Amniotic stem cell (primary cell): ENCODE measurements at regions not wholly inside any gene's neighbourhood (a gene's known extent, or its start where the extent isn't known, plus 50 kb on each side); places are given as distances from the start of the nearest gene placed in this dataset.

Experiments
- DNase-seq: peaks from one replicate; lab custom pipeline; 2025; lab: John Stamatoyannopoulos, UW

GRCh38 chr4:38562751-38563198 is 101.2 kb upstream of the KLF3 start:
- DNase-seq, result no peak

- no peak for DNase-seq
Observed at GRCh38 chr4:38563707-38564495, 100.1 kb upstream of the KLF3 start.

DNA sequence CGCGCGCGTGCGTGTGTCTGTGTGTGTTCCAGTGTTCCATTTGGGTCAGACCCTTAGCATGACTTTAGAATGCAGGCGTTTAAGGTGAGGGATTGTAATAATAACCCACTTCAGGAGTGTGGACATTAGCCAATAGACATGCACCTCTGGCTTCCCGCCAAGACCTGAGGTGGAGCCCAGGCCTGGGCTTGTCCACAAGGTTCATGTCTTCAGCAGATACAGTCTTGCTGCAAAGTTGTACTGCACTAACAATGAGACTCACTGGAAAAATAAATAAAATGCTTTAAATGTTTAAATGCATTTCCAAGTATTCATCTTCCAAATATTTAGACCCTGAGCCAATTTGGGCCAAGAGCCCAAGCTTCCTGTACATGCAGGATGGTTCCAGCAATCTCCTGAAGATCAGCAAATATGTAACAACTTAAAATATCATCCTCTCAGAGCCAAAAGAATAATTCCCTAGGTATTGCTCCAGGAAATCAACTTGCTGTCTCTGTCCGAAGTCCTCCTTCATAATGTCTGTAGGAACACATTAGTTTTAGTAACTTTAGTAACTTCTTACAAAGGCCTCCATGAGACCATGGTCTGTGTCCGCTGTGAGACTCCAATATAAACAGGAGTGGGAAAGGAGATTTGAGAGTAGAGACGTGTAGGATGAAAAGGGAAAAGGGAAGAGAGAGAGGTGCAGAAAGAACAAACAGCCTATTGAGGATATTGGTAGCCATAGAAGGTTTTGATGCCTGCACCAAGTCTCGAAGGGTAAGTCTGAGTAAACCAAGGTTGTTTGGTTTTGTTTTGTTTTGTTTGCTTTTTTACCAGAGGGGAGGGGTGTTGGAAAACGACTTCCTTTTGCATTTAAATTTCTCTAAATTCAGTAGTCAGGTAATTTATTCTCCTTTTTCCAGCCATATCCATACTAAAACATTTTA is 98.5 kb upstream of the KLF3 start:
- DNase-seq, result peak; percentile 8

- no peak for DNase-seq
Observed at GRCh38 chr4:38566806-38567398, 97.1 kb upstream of the KLF3 start.

- no peak for DNase-seq
Observed at GRCh38 chr4:38567457-38567856, 96.5 kb upstream of the KLF3 start.

DNA sequence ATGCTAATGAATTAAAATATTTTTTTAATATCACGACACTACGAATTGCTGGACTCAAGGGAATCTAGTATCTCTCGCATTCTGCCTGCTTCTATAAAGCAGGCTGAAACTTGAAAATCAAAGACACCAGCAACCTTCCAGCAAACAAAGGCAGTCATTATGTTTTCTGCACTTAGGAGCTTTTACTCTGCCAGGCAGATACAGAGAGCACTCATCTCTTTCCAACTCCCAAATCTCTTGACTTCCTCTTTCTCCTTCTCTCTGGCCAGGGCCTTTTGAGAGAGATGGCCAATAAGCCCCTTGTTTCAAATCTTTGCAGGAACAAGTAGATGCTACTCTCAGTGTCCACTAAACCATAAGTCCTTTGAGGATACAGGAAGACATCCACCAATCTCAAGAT is 95.2 kb upstream of the KLF3 start:
- no peak for DNase-seq

DNA sequence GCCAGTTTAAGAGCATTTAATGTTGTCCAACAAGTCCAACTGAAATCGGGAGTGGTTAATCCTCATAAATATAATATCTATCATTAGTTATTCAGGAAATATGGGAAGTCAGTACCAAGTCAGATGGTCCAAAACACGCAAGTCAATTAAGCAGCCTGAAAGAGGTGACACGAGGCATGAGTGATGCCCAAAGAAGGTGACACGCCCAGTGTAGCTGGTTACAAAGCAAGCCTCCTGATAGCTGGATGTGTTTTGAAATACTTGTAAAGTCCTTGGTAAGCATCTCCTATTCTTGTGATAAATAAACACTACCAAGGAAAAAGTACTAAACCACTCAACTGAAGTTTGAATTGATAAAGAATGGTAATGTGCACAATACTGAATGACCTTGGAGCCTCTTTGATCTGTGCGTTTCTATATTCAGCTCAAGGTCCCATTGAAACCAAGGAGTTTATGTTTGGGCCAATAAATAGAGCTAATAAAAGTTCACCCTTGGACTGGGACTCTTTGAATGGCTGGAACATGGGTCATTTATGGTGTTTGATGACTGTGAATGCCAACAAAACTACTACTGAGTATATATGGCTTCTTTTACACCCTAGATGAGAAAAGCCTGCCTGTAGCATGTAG is 93.2 kb upstream of the KLF3 start:
- no peak for DNase-seq

GRCh38 chr4:38572793-38573192 is 91.2 kb upstream of the KLF3 start:
- DNase-seq, result no peak

- no peak for DNase-seq
Observed at GRCh38 chr4:38574559-38575333, 89.3 kb upstream of the KLF3 start.

DNA sequence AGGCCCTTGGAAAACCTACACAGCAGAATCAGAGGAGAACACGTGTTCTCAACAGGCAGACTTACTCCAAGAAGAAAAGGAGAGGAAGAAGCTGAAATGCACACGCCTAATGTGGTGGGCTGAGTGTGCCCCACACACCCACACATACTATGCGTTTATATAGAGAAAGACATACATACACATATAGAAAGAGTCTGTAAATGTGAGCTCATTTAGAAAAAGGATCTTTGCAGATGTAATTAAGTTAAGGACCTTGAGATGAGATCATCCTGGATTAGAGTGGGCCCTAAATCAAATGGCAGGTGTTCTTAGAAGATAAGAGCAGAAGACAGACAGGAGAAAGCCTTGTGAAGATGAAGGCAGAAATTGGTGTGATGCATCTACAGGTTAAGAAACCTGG is 87.2 kb upstream of the KLF3 start:
- DNase-seq, result no peak

- no peak for DNase-seq
Observed at GRCh38 chr4:38577462-38577861, 86.5 kb upstream of the KLF3 start.

DNA sequence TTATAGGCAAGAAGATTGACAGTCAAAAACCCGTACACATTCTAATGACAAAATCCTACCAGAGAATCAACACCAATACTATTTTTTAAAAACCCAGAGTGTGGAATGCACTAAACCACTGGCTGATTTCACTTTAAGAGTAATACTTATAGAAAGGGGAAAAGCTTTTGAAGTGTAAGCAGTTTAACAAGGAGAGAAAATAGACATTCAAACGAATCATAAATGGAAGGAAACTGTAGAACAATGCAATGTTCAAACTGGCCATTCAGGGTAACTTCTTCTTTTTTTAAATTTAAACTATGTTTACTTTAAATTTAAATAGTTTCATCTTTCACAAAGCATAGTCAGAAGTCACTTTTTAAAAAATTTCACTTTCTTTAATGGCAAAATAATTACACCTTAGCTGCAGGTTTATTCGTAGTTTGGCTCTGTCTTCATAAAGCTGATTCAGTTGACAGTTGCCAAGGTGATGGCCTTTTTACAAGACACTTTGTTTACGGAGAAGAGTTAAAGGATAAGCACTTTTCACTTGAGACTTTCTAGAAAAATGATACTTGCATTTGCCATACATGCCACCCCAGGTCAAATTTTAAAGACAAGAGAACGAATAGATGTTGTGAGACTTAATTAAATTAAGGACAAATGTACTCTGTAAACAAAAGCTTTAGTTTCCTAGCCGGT is 82.4 kb upstream of the KLF3 start:
- DNase-seq, result no peak

- no peak for DNase-seq
Observed at GRCh38 chr4:38582445-38582844, 81.6 kb upstream of the KLF3 start.

DNA sequence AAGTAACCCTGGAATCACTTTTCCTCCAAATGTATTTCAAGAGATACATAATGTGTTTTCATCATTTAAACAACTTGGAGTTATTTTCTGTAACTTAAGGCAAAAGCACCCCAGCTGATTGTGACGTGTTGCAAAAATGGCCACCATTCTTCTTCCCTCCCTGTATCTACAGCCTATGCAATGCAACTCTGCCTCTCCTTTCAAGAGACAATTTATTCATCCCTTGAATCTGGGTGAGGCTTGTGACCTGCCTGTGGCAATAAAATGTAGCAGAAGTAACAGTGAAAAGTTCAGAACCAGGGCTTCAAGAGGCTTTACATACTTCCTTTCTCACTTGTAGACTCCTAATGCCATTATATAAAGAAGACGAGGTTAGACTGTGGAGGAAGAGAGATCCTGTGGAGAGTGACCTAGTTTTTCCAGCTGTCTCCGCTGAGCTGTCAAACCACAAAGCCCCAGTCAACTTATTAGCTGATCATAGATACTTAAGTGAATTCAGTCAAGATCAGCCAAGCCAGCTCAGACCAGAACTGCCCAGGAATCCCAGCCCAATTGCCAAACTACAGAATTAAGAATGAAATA is 81.0 kb upstream of the KLF3 start:
- DNase-seq, result no peak

GRCh38 chr4:38585871-38586270 is 78.1 kb upstream of the KLF3 start:
- DNase-seq, result no peak

DNA sequence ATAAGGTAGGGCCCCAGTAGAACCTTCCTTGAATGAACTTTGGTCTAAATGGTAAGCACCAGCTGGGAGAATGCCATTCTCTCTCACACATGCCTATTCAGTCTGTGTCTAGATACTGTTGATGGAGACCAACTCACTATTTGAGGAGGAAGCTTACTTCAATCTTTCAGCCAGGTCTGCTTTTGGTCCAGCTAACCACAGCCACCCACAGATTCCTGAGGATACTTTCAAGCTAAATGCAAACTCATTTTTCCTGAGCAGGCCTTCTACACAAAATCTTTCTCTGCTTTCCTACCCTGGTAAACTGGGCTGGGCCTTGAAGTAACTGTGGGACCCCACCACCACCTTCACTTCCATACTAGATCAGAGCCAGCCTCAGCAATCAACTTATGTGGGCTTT is 76.9 kb upstream of the KLF3 start:
- DNase-seq, result no peak

DNA sequence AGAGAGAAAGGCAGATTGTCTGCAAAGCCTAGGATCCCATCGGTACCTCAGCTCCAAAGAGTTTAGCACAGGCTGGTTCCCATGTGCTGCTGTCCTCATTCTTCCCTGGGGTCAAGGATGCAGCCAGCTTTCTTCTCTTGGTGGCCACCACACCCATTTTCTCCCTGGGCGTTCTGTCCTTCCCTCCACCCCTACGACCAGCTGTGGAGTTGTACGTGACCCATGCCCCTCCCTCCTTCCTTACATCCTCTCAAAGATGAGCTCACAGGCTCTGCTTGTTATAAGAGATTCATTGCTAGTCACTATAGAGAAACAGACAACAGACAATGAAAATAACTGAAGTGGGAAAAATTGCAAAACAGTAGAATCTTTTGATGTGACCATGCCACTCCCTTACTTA is 74.0 kb upstream of the KLF3 start:
- no peak for DNase-seq

- DNase-seq, result no peak
Observed at GRCh38 chr4:38591617-38592337, 72.2 kb upstream of the KLF3 start.

GRCh38 chr4:38598489-38598888 is 65.5 kb upstream of the KLF3 start:
- DNase-seq, result no peak

DNA sequence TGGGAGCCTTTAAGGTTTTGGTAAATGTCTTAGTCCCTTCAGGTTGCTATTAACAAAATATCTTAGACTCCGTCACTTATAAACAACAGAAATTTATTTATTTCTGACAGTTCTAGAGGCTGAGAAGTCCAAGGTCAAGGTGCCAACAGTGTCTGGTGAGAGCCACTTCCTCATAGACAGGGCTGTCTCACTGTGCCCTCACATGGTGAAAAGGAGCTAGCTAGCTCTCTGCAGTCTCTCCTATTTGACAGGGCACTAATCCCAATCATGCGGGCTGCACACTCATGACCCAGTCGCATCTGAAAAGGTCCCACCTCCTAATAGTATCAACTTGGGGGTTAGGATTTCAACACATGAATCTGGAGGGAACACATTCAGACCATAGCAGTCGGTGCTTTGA is 63.4 kb upstream of the KLF3 start:
- no peak for DNase-seq
